Transverse colon (tissue), 4 donors: ENCODE measurements at regions not wholly inside any gene's neighbourhood (a gene's known extent, or its start where the extent isn't known, plus 50 kb on each side); places are given as distances from the start of the nearest gene placed in this dataset.

Source experiments
- CTCF ChIP-seq, 5 experiments: fragments of 200-600 bp in 3 of 5; fragments of 450-650 bp in 2 of 5; sonication (generic) in 3 of 5; IDR thresholded peaks; 1 replicate in 2 of 5; 2 replicates in 3 of 5; pipeline ENCODE4 v1.5.1; 2016 to 2017; ENCODE audit warnings: antibody characterized with exemption in 5 of 5, inconsistent platforms in 3 of 5, mild to moderate bottlenecking in 2 of 5, moderate library complexity in 1 of 5
- POLR2A ChIP-seq: fragments of 450-650 bp; IDR thresholded peaks from one replicate; pipeline ENCODE4 v1.6.1; 2016; ENCODE audit warnings: antibody characterized with exemption, mild to moderate bottlenecking, moderate library complexity
- POLR2AphosphoS5 ChIP-seq, 3 donors: sonication (generic); formaldehyde crosslinking; IDR thresholded peaks; one replicate each; pipeline ENCODE4 v1.6.1; 2016; ENCODE audit warnings: antibody characterized with exemption in 3 of 3

GRCh38 chr13:40231311-40231710, 435.1 kb downstream of the FOXO1 start:
- no peak for TF ChIP-seq CTCF (IDR thresholded peaks at IDR 0.05)
- TF ChIP-seq POLR2AphosphoS5 (IDR thresholded peaks at IDR 0.05): no peak
- no peak for TF ChIP-seq POLR2A
